Cardiac septum (tissue), 1 donor: ENCODE measurements at regions not wholly inside any gene's neighbourhood (a gene's known extent, or its start where the extent isn't known, plus 50 kb on each side); places are given as distances from the start of the nearest gene placed in this dataset.

Experiments used
- DNase-seq: peaks from one replicate; pipeline ENCODE4 v3.0.0-alpha.2; 2020; ENCODE audit warnings: low spot score
- intact Hi-C: fragments of 100-400 bp; cut with DNase I; formaldehyde crosslinking; loops from one replicate; pipeline ENCODE4 v1.14.0; 2022
- donor health status: DM: no; HTN: no; CAD: no.

GRCh38 chr5:3729631-3730030, 134.0 kb downstream of the IRX1 start:
- intact Hi-C loops: no loop called here
- no peak for DNase-seq

- DNase-seq: no peak
- intact Hi-C loops: no loop called here
These were observed 139.0 kb downstream of the IRX1 start for GRCh38 chr5:3734632-3735031.

GRCh38 chr5:3736466-3736865, 140.8 kb downstream of the IRX1 start:
- DNase-seq: no peak
- intact Hi-C loops: no loop called here

GRCh38 chr5:3736926-3737325, 141.3 kb downstream of the IRX1 start:
- DNase-seq: no peak
- intact Hi-C loops: no loop called here

- intact Hi-C loops: no loop called here
These were observed 143.3 kb downstream of the IRX1 start for GRCh38 chr5:3738919-3739318.

GRCh38 chr5:3740546-3741373, 145.1 kb downstream of the IRX1 start:
- intact Hi-C loops: no loop called here
- DNase-seq: no peak

More at GRCh38 chr5:3738919-3739318, 143.3 kb downstream of the IRX1 start:
- DNase-seq: no peak

- no peak for DNase-seq
- intact Hi-C loops: no loop called here
These were observed 145.7 kb downstream of the IRX1 start for GRCh38 chr5:3741374-3741770.

- no peak for DNase-seq
- intact Hi-C loops: no loop called here
These were observed 147.1 kb downstream of the IRX1 start for GRCh38 chr5:3742750-3743149.

- intact Hi-C loops: no loop called here
- DNase-seq: no peak
These were observed 156.2 kb downstream of the IRX1 start for GRCh38 chr5:3751846-3752245.

- DNase-seq: no peak
These were observed 182.4 kb downstream of the IRX1 start for GRCh38 chr5:3778000-3778550.

GRCh38 chr5:3778945-3779344, 183.3 kb downstream of the IRX1 start:
- intact Hi-C loops: no loop called here
- no peak for DNase-seq

More at GRCh38 chr5:3778000-3778550, 182.4 kb downstream of the IRX1 start:
- intact Hi-C loops: no loop called here

GRCh38 chr5:3780278-3780677, 184.6 kb downstream of the IRX1 start:
- no peak for DNase-seq

GRCh38 chr5:3780907-3781306, 185.3 kb downstream of the IRX1 start:
- intact Hi-C loops: no loop called here
- DNase-seq: no peak

More at GRCh38 chr5:3780278-3780677, 184.6 kb downstream of the IRX1 start:
- intact Hi-C loops: no loop called here

- no peak for DNase-seq
- intact Hi-C loops: no loop called here
These were observed 189.2 kb downstream of the IRX1 start for GRCh38 chr5:3784854-3785253.

GRCh38 chr5:3786165-3786564, 190.5 kb downstream of the IRX1 start:
- intact Hi-C loops: no loop called here
- DNase-seq: no peak

GRCh38 chr5:3786891-3787430, 191.3 kb downstream of the IRX1 start:
- no peak for DNase-seq
- intact Hi-C loops: no loop called here

GRCh38 chr5:3787604-3788003, 192.0 kb downstream of the IRX1 start:
- intact Hi-C loops: no loop called here
- DNase-seq: no peak

- intact Hi-C loops: no loop called here
These were observed 194.0 kb downstream of the IRX1 start for GRCh38 chr5:3789519-3790193.

GRCh38 chr5:3793162-3793561, 197.5 kb downstream of the IRX1 start:
- intact Hi-C loops: no loop called here
- DNase-seq: no peak

More at GRCh38 chr5:3789519-3790193, 194.0 kb downstream of the IRX1 start:
- no peak for DNase-seq

GRCh38 chr5:3794611-3795010, 199.0 kb downstream of the IRX1 start:
- DNase-seq: no peak

More at GRCh38 chr5:3794611-3795010, 199.0 kb downstream of the IRX1 start:
- intact Hi-C loops: no loop called here
